T-cell (primary cell): ENCODE measurements at regions not wholly inside any gene's neighbourhood (a gene's known extent, or its start where the extent isn't known, plus 50 kb on each side); places are given as distances from the start of the nearest gene placed in this dataset.
A peak's percentile ranks its signal among the peaks of the same experiment; 100 is the strongest.

Experiments used
- ATAC-seq, 4 experiments: fragments of 200-7000 bp in 3 of 4; fragments of 150-1000 bp in 1 of 4; cut with Tn5 transposase; replicated peaks in 1 of 4; 1 replicate in 3 of 4; 2 replicates in 1 of 4; pipeline ENCODE4 v1.10.0; 2021; ENCODE audit warnings: moderate library complexity in 3 of 4, mild to moderate bottlenecking in 2 of 4, moderate number of reproducible peaks in 1 of 4
- CTCF ChIA-PET, 2 donors: fragments of 300-600 bp; sonication (Branson Sonifier 250); formaldehyde crosslinking; loops; one replicate each; lab custom pipeline; 2022; ENCODE audit warnings: antibody characterized with exemption in 2 of 2; lab: Charles Lee
- POLR2A ChIA-PET, 2 donors: fragments of 300-600 bp; sonication (Branson Sonifier 250); formaldehyde crosslinking; loops; one replicate each; lab custom pipeline; 2022; ENCODE audit warnings: antibody characterized with exemption in 2 of 2; lab: Charles Lee
- DNase-seq, 35 experiments: peaks; one replicate each; pipeline versions ENCODE4 v3.0.0 to v3.0.0-alpha.2; 2013 to 2023
- H3K27ac ChIP-seq: one replicate; pipeline ENCODE4 v1.5.1; 2013; ENCODE audit warnings: low read length
- H3K27me3 ChIP-seq, 2 experiments: replicated peaks in 1 of 2; 1 replicate in 1 of 2; 2 replicates in 1 of 2; pipeline versions ENCODE4 v1.6.1 to v1.7.0; 2013; ENCODE audit warnings: low read length in 1 of 2, mixed read lengths in 1 of 2; ENCODE audit not compliant: control insufficient read depth in 2 of 2, insufficient read depth in 2 of 2; ENCODE audit errors: extremely low read depth in 1 of 2
- H3K36me3 ChIP-seq, 2 donors: 1 replicate in 1 of 2; 2 replicates in 1 of 2; pipeline versions ENCODE4 v1.6.1 to v1.7.0; 2013; ENCODE audit warnings: low read length in 1 of 2; ENCODE audit not compliant: control insufficient read depth in 2 of 2, insufficient read depth in 1 of 2; ENCODE audit errors: extremely low read depth in 1 of 2
- H3K4me1 ChIP-seq, 2 experiments: 1 replicate in 1 of 2; 2 replicates in 1 of 2; pipeline versions ENCODE4 v1.6.1 to v1.7.0; 2013; ENCODE audit warnings: low read length in 2 of 2, mixed read lengths in 1 of 2; ENCODE audit not compliant: insufficient read depth in 2 of 2, control insufficient read depth in 1 of 2; ENCODE audit errors: extremely low read depth in 1 of 2
- H3K4me3 ChIP-seq, 2 donors: 1 replicate in 1 of 2; 2 replicates in 1 of 2; pipeline versions ENCODE4 v1.5.1 to v1.7.0; 2013; ENCODE audit warnings: mild to moderate bottlenecking in 2 of 2, low read length in 1 of 2, moderate library complexity in 1 of 2; ENCODE audit not compliant: control insufficient read depth in 1 of 2; ENCODE audit errors: extremely low read depth in 1 of 2
- H3K9me3 ChIP-seq: 2 replicates; pipeline ENCODE4 v1.7.0; 2013
- H3K27ac Mint-ChIP-seq, 2 donors: one replicate each; pipeline ENCODE4 v1.8.0; 2020 to 2021; ENCODE audit warnings: mild to moderate bottlenecking in 2 of 2, mixed read lengths in 2 of 2
- H3K27me3 Mint-ChIP-seq, 2 donors: one replicate each; pipeline ENCODE4 v1.8.0; 2021 to 2022; ENCODE audit warnings: mixed read lengths in 2 of 2
- H3K36me3 Mint-ChIP-seq: one replicate; pipeline ENCODE4 v1.8.0; 2021; ENCODE audit warnings: mixed read lengths
- H3K4me1 Mint-ChIP-seq, 3 donors: one replicate each; pipeline ENCODE4 v1.8.0; 2020 to 2022; ENCODE audit warnings: mixed read lengths in 3 of 3, mild to moderate bottlenecking in 1 of 3
- H3K4me3 Mint-ChIP-seq, 3 donors: one replicate each; pipeline ENCODE4 v1.8.0; 2020 to 2022; ENCODE audit warnings: mild to moderate bottlenecking in 3 of 3, mixed read lengths in 3 of 3, moderate library complexity in 3 of 3
- H3K9me3 Mint-ChIP-seq, 3 donors: one replicate each; pipeline ENCODE4 v1.8.0; 2020 to 2022; ENCODE audit warnings: mixed read lengths in 3 of 3
- WGBS: methylation state at CpG from one replicate; pipeline ENCODE4 v1.1.5; 2013; ENCODE audit warnings: missing lambda C conversion rate; ENCODE audit not compliant: insufficient coverage; 5-methylcytosine and 5-hydroxymethylcytosine counted together

DNA sequence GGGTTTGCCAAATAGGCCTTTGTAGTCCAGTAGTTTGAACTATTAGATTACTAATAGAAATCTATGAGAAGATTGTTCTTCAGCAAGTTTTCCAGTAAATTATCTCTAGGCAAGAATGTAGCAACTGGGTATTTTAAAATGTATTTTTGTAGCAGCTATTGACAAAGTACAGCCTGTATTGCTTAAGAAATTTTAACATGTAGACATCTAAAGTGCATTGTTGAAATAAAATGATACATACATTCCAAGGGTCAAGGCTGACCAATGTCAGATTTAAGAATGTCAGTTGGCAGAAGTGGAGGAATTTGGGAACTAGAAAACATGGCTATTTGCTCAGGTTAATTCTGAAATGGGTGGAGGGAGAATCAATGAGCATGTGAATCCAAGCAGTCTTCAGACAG lies 57.5 kb upstream of the ZSWIM6 start:
- no peak overlapping the region for H3K27ac ChIP-seq
- H3K27ac Mint-ChIP-seq: no peak overlapping the region
- no peaks in the 10 kb centered on the region for H3K36me3 Mint-ChIP-seq
- DNase-seq (no peak), ATAC-seq (no peak)
- H3K9me3 Mint-ChIP-seq: no peaks in the 10 kb centered on the region
- H3K4me1 Mint-ChIP-seq: peaks cover 22 to 24% (median 24%) of the 10 kb centered on the region in 3 donors
- no peaks in the 10 kb centered on the region for H3K36me3 ChIP-seq
- H3K4me3 Mint-ChIP-seq: no peak overlapping the region
- H3K9me3 ChIP-seq: no peaks in the 10 kb centered on the region
- peaks cover 2 to 5% of the 10 kb centered on the region in 2 experiments for H3K4me1 ChIP-seq
- ChIA-PET CTCF (interaction anchor here in 1 of 2 donors (0.5 to 1.4 kb wide), 2 partner anchors 66 to 384 kb away, joined by 3 read pairs; no protein-coding TSS in a partner anchor), POLR2A (no interaction called here)
- H3K27me3 ChIP-seq: no peaks in the 10 kb centered on the region
- no peaks in the 10 kb centered on the region for H3K27me3 Mint-ChIP-seq
- H3K4me3 ChIP-seq: no peak overlapping the region

DNA sequence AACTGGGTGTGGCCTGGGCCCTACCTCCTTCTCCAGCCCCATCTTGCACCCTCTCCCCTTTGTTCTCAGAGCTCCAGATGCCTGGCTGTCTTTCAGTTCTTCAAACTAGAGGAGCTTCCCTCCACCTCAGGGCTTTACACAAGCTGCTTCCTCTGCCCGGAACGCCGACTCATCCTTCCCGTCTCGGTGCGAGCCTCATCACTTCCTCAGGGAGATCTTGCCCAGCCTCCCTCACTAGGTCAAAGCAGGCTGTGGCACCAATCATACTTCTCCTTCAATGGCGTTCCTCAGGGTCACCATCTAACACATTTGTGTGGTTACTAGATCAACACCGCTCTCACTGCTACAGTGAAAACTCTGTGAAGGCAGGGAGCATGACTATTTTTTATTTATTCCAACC lies 56.2 kb upstream of the ZSWIM6 start:
- Histone ChIP-seq H3K9me3 (no peaks in the 10 kb centered on the region), H3K4me1 (peaks cover 2 to 5% of the 10 kb centered on the region in 2 experiments), H3K4me3 (no peak overlapping the region), H3K27ac (no peak overlapping the region), H3K36me3 (no peaks in the 10 kb centered on the region), H3K27me3 (no peaks in the 10 kb centered on the region)
- Mint-ChIP-seq H3K9me3 (no peaks in the 10 kb centered on the region), H3K27ac (peak overlapping the region; percentile 19 to 29), H3K4me3 (peak overlapping the region in 1 of 3 donors; percentile 37), H3K27me3 (no peaks in the 10 kb centered on the region), H3K4me1 (peaks cover 27 to 29% (median 27%) of the 10 kb centered on the region in 3 donors), H3K36me3 (no peaks in the 10 kb centered on the region)
- ATAC-seq: peak in 2 of 4 experiments; percentile 31 to 32
- 42% methylated on average over 6 of the region's 8 CpGs for WGBS
- ChIA-PET POLR2A (no interaction called here), CTCF (interaction anchor here in 1 of 2 donors (1.4 kb wide), 1 partner anchor 383 kb away, joined by 3 read pairs; no protein-coding TSS in a partner anchor)
- peak in 10 of 35 experiments; percentile 2 to 47 (median 8) for DNase-seq

- peak in 1 of 35 experiments; percentile 31 for DNase-seq
- H3K4me1 Mint-ChIP-seq: peaks cover 31 to 33% (median 32%) of the 10 kb centered on the region in 3 donors
Measured at GRCh38 chr5:61277190-61277589, 54.9 kb upstream of the ZSWIM6 start.

DNA sequence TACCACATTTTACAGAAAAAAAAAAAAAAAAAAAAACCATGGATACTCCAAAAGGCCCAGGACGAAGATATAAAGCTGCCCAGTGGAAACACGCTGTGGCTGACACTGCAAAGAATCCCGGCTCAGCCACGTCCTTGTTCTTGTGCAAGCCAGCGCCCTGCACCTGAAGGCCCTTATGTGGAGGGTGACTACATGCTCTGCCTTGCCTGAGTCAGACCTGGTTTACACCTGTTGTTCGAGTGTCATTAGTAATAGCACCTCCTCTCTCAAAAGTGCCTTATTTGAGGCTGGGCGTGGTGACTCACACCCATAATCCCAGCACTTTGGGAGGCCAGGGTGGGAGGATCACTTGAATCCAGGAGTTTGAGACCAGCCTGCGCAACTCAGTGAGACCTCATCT lies 54.3 kb upstream of the ZSWIM6 start:
- no peak for ATAC-seq
- H3K4me1 ChIP-seq: peaks cover 2 to 5% of the 10 kb centered on the region in 2 experiments
- no peaks in the 10 kb centered on the region for H3K9me3 ChIP-seq
- H3K27ac ChIP-seq: no peak overlapping the region
- DNase-seq: no peak
- peaks cover 31 to 33% (median 32%) of the 10 kb centered on the region in 3 donors for H3K4me1 Mint-ChIP-seq
- no peaks in the 10 kb centered on the region for H3K9me3 Mint-ChIP-seq
- H3K27me3 ChIP-seq: no peaks in the 10 kb centered on the region
- peak overlapping the region in 2 of 3 donors; percentile 11 to 42 for H3K4me3 Mint-ChIP-seq
- H3K36me3 ChIP-seq: no peaks in the 10 kb centered on the region
- H3K4me3 ChIP-seq: no peak overlapping the region
- no peaks in the 10 kb centered on the region for H3K36me3 Mint-ChIP-seq
- ChIA-PET POLR2A (interaction anchor here in 1 of 2 donors (0.7 to 0.8 kb wide), 2 partner anchors 54 to 131 kb away, joined by 3 to 14 read pairs; no protein-coding TSS in a partner anchor), CTCF (interaction anchor here (0.6 to 1.2 kb wide), 4 partner anchors 41 to 653 kb away, joined by 3 to 4 read pairs (median 4); partner anchors contain the start of gene ZSWIM6 (in 1 of the 2))
- WGBS: 60% methylated on average over 1 of the region's 8 CpGs
- H3K27ac Mint-ChIP-seq: peak overlapping the region; percentile 60 to 82
- no peaks in the 10 kb centered on the region for H3K27me3 Mint-ChIP-seq

More at GRCh38 chr5:61277190-61277589, 54.9 kb upstream of the ZSWIM6 start:
- WGBS: 50% methylated on average over 1 of the region's 2 CpGs
- peak; percentile 36 to 60 (median 40) for ATAC-seq
- ChIA-PET POLR2A (interaction anchor here in 1 of 2 donors (0.7 kb wide), 1 partner anchor 131 kb away, joined by 14 read pairs; no protein-coding TSS in a partner anchor), CTCF (interaction anchor here (0.7 kb wide), 2 partner anchors 40 to 49 kb away, joined by 3 read pairs; no protein-coding TSS in a partner anchor)
- H3K9me3 ChIP-seq: no peaks in the 10 kb centered on the region
- Mint-ChIP-seq H3K4me3 (peak overlapping the region; percentile 11 to 59 (median 42)), H3K27ac (peak overlapping the region; percentile 60 to 82), H3K9me3 (no peaks in the 10 kb centered on the region), H3K27me3 (no peaks in the 10 kb centered on the region), H3K36me3 (no peaks in the 10 kb centered on the region)
- H3K27ac ChIP-seq: no peak overlapping the region
- H3K36me3 ChIP-seq: no peaks in the 10 kb centered on the region
- peaks cover 2 to 5% of the 10 kb centered on the region in 2 experiments for H3K4me1 ChIP-seq
- H3K4me3 ChIP-seq: no peak overlapping the region
- H3K27me3 ChIP-seq: no peaks in the 10 kb centered on the region

DNA sequence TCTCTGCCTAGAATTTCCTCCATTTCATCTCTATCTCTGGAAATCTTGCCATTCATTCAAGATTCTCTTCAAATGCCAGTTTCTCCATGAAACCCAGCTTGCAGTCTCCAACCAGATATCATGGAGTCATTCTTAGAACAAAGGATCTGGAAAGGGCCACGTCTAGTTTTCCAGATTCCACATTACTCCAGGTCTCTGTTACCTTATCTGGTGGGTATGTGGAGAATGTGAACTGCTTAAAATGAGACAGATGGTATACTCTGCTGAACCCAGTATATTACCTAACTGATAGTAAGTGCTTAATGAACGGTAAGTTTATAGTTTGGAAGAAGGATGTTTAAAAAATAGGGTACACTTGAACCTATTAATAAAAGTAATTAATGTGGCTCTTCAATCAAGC lies 52.3 kb upstream of the ZSWIM6 start:
- Mint-ChIP-seq H3K27ac (no peak overlapping the region), H3K9me3 (no peaks in the 10 kb centered on the region), H3K27me3 (no peaks in the 10 kb centered on the region), H3K4me1 (peaks cover 31 to 33% (median 32%) of the 10 kb centered on the region in 3 donors), H3K36me3 (no peaks in the 10 kb centered on the region), H3K4me3 (no peak overlapping the region)
- Histone ChIP-seq H3K4me1 (peaks cover 2 to 5% of the 10 kb centered on the region in 2 experiments), H3K4me3 (no peak overlapping the region), H3K36me3 (no peaks in the 10 kb centered on the region), H3K27me3 (no peaks in the 10 kb centered on the region), H3K9me3 (no peaks in the 10 kb centered on the region), H3K27ac (no peak overlapping the region)
- ChIA-PET CTCF (interaction anchor here in 1 of 2 donors (0.5 to 0.7 kb wide), 2 partner anchors 9 to 96 kb away, joined by 3 to 7 read pairs; no protein-coding TSS in a partner anchor), POLR2A (interaction anchor here in 1 of 2 donors (0.5 kb wide), 1 partner anchor 1183 kb away, joined by 3 read pairs; no protein-coding TSS in a partner anchor)
- ATAC-seq (no peak), DNase-seq (no peak)
- no CpG with 5 or more reads among the region's 2 CpGs for WGBS

GRCh38 chr5:61280205-61280604 lies 51.9 kb upstream of the ZSWIM6 start:
- Histone ChIP-seq H3K36me3 (no peaks in the 10 kb centered on the region), H3K4me1 (peaks cover 2 to 5% of the 10 kb centered on the region in 2 experiments), H3K9me3 (no peaks in the 10 kb centered on the region), H3K4me3 (no peak overlapping the region), H3K27me3 (no peaks in the 10 kb centered on the region), H3K27ac (no peak overlapping the region)
- CTCF ChIA-PET: interaction anchor here in 1 of 2 donors (0.7 kb wide), 1 partner anchor 10 kb away, joined by 7 read pairs; no protein-coding TSS in a partner anchor
- H3K27ac Mint-ChIP-seq: no peak overlapping the region
- H3K4me1 Mint-ChIP-seq: peaks cover 31 to 33% (median 32%) of the 10 kb centered on the region in 3 donors
- peak in 2 of 35 experiments; percentile 12 to 17 for DNase-seq
- no peak for ATAC-seq
- no peak overlapping the region for H3K4me3 Mint-ChIP-seq
- no peaks in the 10 kb centered on the region for H3K9me3 Mint-ChIP-seq
- POLR2A ChIA-PET: no interaction called here
- H3K36me3 Mint-ChIP-seq: no peaks in the 10 kb centered on the region
- no peaks in the 10 kb centered on the region for H3K27me3 Mint-ChIP-seq
